Stimulated activated naive CD8-positive, alpha-beta T cell treated with anti-CD3 and anti-CD28 coated beads, Interleukin-15, Interleukin-2, amounts not matched to agents 100 ng/mL and 50 ng/mL, for 24 hours (primary cell): ENCODE measurements at regions not wholly inside any gene's neighbourhood (a gene's known extent, or its start where the extent isn't known, plus 50 kb on each side); places are given as distances from the start of the nearest gene placed in this dataset.

Experiments
- H3K27ac Mint-ChIP-seq: one replicate; pipeline ENCODE4 v1.8.0; 2021; ENCODE audit warnings: mild to moderate bottlenecking, mixed read lengths
- H3K27me3 Mint-ChIP-seq: one replicate; pipeline ENCODE4 v1.8.0; 2021; ENCODE audit warnings: mixed read lengths
- H3K36me3 Mint-ChIP-seq: one replicate; pipeline ENCODE4 v1.8.0; 2021; ENCODE audit warnings: low read depth, mixed read lengths
- H3K4me1 Mint-ChIP-seq: one replicate; pipeline ENCODE4 v1.8.0; 2021; ENCODE audit warnings: low read depth, mixed read lengths
- H3K4me3 Mint-ChIP-seq: one replicate; pipeline ENCODE4 v1.8.0; 2021; ENCODE audit warnings: mild to moderate bottlenecking, mixed read lengths
- H3K9me3 Mint-ChIP-seq: one replicate; pipeline ENCODE4 v1.8.0; 2021; ENCODE audit warnings: mixed read lengths

- Mint-ChIP-seq H3K4me1 (no peaks in the 10 kb centered on the region), H3K9me3 (no peaks in the 10 kb centered on the region), H3K27me3 (peaks cover 5% of the 10 kb centered on the region), H3K27ac (no peak overlapping the region), H3K36me3 (no peaks in the 10 kb centered on the region), H3K4me3 (no peak overlapping the region)
Observed at GRCh38 chr6:47396401-47397069, 81.1 kb upstream of the CD2AP start.

GRCh38 chr6:47400581-47400980, 77.0 kb upstream of the CD2AP start:
- H3K27me3 Mint-ChIP-seq = no peaks in the 10 kb centered on the region
- H3K4me3 Mint-ChIP-seq = no peak overlapping the region
- H3K36me3 Mint-ChIP-seq = no peaks in the 10 kb centered on the region
- no peaks in the 10 kb centered on the region for H3K4me1 Mint-ChIP-seq
- no peaks in the 10 kb centered on the region for H3K9me3 Mint-ChIP-seq
- no peak overlapping the region for H3K27ac Mint-ChIP-seq

GRCh38 chr6:47402081-47402480, 75.5 kb upstream of the CD2AP start:
- no peak overlapping the region for H3K27ac Mint-ChIP-seq
- H3K9me3 Mint-ChIP-seq = no peaks in the 10 kb centered on the region
- H3K27me3 Mint-ChIP-seq = no peaks in the 10 kb centered on the region
- no peaks in the 10 kb centered on the region for H3K4me1 Mint-ChIP-seq
- no peaks in the 10 kb centered on the region for H3K36me3 Mint-ChIP-seq
- no peak overlapping the region for H3K4me3 Mint-ChIP-seq

GRCh38 chr6:47403056-47403455, 74.5 kb upstream of the CD2AP start:
- Mint-ChIP-seq H3K36me3 (no peaks in the 10 kb centered on the region), H3K27me3 (no peaks in the 10 kb centered on the region), H3K4me1 (no peaks in the 10 kb centered on the region), H3K9me3 (no peaks in the 10 kb centered on the region), H3K4me3 (no peak overlapping the region), H3K27ac (no peak overlapping the region)

GRCh38 chr6:47403801-47404200, 73.8 kb upstream of the CD2AP start:
- Mint-ChIP-seq H3K27ac (no peak overlapping the region), H3K27me3 (no peaks in the 10 kb centered on the region), H3K36me3 (no peaks in the 10 kb centered on the region), H3K4me1 (no peaks in the 10 kb centered on the region), H3K4me3 (no peak overlapping the region), H3K9me3 (no peaks in the 10 kb centered on the region)

- Mint-ChIP-seq H3K9me3 (no peaks in the 10 kb centered on the region), H3K27ac (no peak overlapping the region), H3K36me3 (no peaks in the 10 kb centered on the region), H3K4me1 (no peaks in the 10 kb centered on the region), H3K4me3 (no peak overlapping the region), H3K27me3 (no peaks in the 10 kb centered on the region)
Observed at GRCh38 chr6:47404435-47404834, 73.2 kb upstream of the CD2AP start.

- Mint-ChIP-seq H3K36me3 (no peaks in the 10 kb centered on the region), H3K4me1 (no peaks in the 10 kb centered on the region), H3K27me3 (no peaks in the 10 kb centered on the region), H3K9me3 (no peaks in the 10 kb centered on the region), H3K27ac (no peak overlapping the region), H3K4me3 (no peak overlapping the region)
Observed at GRCh38 chr6:47405273-47405672, 72.3 kb upstream of the CD2AP start.

- H3K4me3 Mint-ChIP-seq = no peak overlapping the region
- H3K27ac Mint-ChIP-seq = no peak overlapping the region
Observed at GRCh38 chr6:47407300-47408281, 70.0 kb upstream of the CD2AP start.

GRCh38 chr6:47413752-47414422, 63.7 kb upstream of the CD2AP start:
- H3K27me3 Mint-ChIP-seq = no peaks in the 10 kb centered on the region
- no peaks in the 10 kb centered on the region for H3K9me3 Mint-ChIP-seq
- no peaks in the 10 kb centered on the region for H3K36me3 Mint-ChIP-seq
- peak overlapping the region; percentile 78 for H3K4me3 Mint-ChIP-seq
- H3K4me1 Mint-ChIP-seq = peaks cover 20% of the 10 kb centered on the region
- peak overlapping the region; percentile 82 for H3K27ac Mint-ChIP-seq

More at GRCh38 chr6:47407300-47408281, 70.0 kb upstream of the CD2AP start:
- H3K4me1 Mint-ChIP-seq = no peaks in the 10 kb centered on the region
- H3K27me3 Mint-ChIP-seq = no peaks in the 10 kb centered on the region
- no peaks in the 10 kb centered on the region for H3K9me3 Mint-ChIP-seq
- no peaks in the 10 kb centered on the region for H3K36me3 Mint-ChIP-seq

- Mint-ChIP-seq H3K4me1 (peaks cover 20% of the 10 kb centered on the region), H3K27me3 (no peaks in the 10 kb centered on the region), H3K4me3 (peak overlapping the region; percentile 78), H3K27ac (peak overlapping the region; percentile 82), H3K9me3 (no peaks in the 10 kb centered on the region), H3K36me3 (no peaks in the 10 kb centered on the region)
Observed at GRCh38 chr6:47414423-47415167, 63.0 kb upstream of the CD2AP start.

GRCh38 chr6:47416396-47417345, 60.9 kb upstream of the CD2AP start:
- no peak overlapping the region for H3K27ac Mint-ChIP-seq
- H3K9me3 Mint-ChIP-seq = no peaks in the 10 kb centered on the region
- no peaks in the 10 kb centered on the region for H3K36me3 Mint-ChIP-seq
- H3K27me3 Mint-ChIP-seq = no peaks in the 10 kb centered on the region
- H3K4me1 Mint-ChIP-seq = peaks cover 20% of the 10 kb centered on the region
- no peak overlapping the region for H3K4me3 Mint-ChIP-seq

- H3K4me3 Mint-ChIP-seq = no peak overlapping the region
Observed at GRCh38 chr6:47419621-47420020, 58.0 kb upstream of the CD2AP start.

GRCh38 chr6:47420394-47421371, 56.9 kb upstream of the CD2AP start:
- no peaks in the 10 kb centered on the region for H3K36me3 Mint-ChIP-seq
- no peak overlapping the region for H3K27ac Mint-ChIP-seq
- no peaks in the 10 kb centered on the region for H3K27me3 Mint-ChIP-seq
- H3K4me1 Mint-ChIP-seq = peaks cover 3% of the 10 kb centered on the region
- H3K9me3 Mint-ChIP-seq = no peaks in the 10 kb centered on the region
- H3K4me3 Mint-ChIP-seq = no peak overlapping the region

More at GRCh38 chr6:47419621-47420020, 58.0 kb upstream of the CD2AP start:
- Mint-ChIP-seq H3K4me1 (peaks cover 10% of the 10 kb centered on the region), H3K9me3 (no peaks in the 10 kb centered on the region), H3K36me3 (no peaks in the 10 kb centered on the region), H3K27ac (no peak overlapping the region), H3K27me3 (no peaks in the 10 kb centered on the region)
